GM12873 (cell line): ENCODE measurements at regions not wholly inside any gene's neighbourhood (a gene's known extent, or its start where the extent isn't known, plus 50 kb on each side); places are given as distances from the start of the nearest gene placed in this dataset.

ENCODE experiments used
- CTCF ChIP-seq: IDR thresholded peaks from 2 replicates; pipeline ENCODE4 v1.5.1; 2012; ENCODE audit warnings: low read depth, mild to moderate bottlenecking, moderate library complexity, low read length, control low read depth; ENCODE audit not compliant: insufficient read depth; ENCODE audit errors: missing control alignments

GRCh38 chr10:113988535-113988934, 55.1 kb upstream of the ADRB1 start:
- TF ChIP-seq CTCF: no peak

GRCh38 chr10:113991091-113991860, 52.4 kb upstream of the ADRB1 start:
- TF ChIP-seq CTCF: no peak

- no peak for TF ChIP-seq CTCF
These were observed 51.1 kb upstream of the ADRB1 start for GRCh38 chr10:113992471-113993011.

- no peak for TF ChIP-seq CTCF
These were observed 50.1 kb upstream of the ADRB1 start for GRCh38 chr10:113993489-113993991.
